ENCODE measurements at regions not wholly inside any gene's neighbourhood (a gene's known extent, or its start where the extent isn't known, plus 50 kb on each side); places are given as distances from the start of the nearest gene placed in this dataset.
"Not testable (repeated sequence)": the region's sequence is repeated elsewhere in the genome, so short reads cannot be mapped to it uniquely, and the experiment has no call there.

DNA sequence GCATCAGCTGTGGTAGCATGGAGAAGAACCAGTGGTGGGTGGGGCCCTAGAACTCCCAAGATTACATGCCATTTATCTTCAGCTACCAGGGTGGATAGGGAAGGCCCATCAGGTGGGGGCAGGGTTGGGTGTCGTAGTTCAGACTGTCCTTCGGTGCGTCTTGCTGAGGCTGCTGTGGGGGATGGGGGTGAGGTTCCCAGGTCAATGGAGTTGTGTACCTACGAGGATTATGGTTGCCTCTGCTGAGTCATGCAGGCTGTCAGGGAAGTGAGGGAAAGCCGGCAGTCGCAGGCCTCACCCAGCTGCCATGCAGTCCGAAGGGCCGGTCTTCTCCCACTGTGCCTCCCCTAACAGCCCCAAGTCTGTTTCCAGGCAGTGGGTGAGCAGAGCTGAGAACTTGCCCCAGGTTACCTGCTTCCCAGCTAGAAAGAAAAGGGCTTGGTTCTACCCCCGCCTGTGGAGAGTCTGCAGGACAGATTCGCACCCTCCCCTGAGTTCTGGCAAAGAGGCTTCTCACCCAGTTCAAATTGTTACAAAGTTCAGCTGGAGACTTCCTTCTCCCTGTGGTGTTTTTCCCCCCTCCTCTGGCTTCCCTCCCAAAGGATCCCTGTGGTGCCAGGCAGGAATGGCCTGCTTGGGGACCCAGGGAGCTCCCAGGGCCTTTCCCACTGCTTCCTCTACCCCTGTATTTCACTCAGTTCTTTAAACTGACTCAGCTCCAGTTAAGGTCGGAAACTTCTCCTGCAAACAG, 342.7 kb downstream of the KLF13 start:
- H3K4me3 ChIP-seq; CTCF ChIA-PET; POLR2A ChIA-PET; H3K4me2 ChIP-seq; DNase-seq (ENCODE audit: low read depth in 1 of 2, low spot score in 1 of 2); FAIRE-seq; H3K4me1 ChIP-seq; ATAC-seq; H3K9me3 ChIP-seq; H3K27ac ChIP-seq: not testable (repeated sequence)
- 77% methylated on average over 11 of the region's 11 CpGs for WGBS (ENCODE audit: missing lambda C conversion rate)

DNA sequence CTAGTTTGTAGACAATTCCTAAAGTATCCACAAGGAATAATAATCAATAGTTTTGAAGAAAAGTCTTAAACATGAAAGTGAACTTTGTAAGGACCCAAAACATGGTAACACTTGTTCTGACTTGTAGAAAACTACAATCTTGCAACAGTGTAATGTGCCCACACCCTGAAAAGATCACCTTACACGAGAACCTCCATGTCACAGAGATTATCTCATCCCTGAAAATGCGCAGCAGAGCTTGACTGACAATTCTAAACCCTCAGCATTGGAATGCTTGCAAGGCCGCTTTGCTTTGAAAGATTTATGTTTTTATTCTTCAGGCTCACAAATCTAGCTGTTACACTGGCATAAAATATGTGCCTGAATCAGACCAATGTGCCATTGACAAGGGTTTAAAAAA, 346.6 kb downstream of the KLF13 start:
- CTCF ChIA-PET; DNase-seq (ENCODE audit: low read depth in 1 of 2, low spot score in 1 of 2); ATAC-seq; H3K4me1 ChIP-seq; H3K27ac ChIP-seq; H3K4me2 ChIP-seq; POLR2A ChIA-PET; H3K9me3 ChIP-seq; H3K4me3 ChIP-seq: not testable (repeated sequence)
- peak; percentile 76 for FAIRE-seq
- WGBS (ENCODE audit: missing lambda C conversion rate) = 35% methylated on average over 3 of the region's 3 CpGs

DNA sequence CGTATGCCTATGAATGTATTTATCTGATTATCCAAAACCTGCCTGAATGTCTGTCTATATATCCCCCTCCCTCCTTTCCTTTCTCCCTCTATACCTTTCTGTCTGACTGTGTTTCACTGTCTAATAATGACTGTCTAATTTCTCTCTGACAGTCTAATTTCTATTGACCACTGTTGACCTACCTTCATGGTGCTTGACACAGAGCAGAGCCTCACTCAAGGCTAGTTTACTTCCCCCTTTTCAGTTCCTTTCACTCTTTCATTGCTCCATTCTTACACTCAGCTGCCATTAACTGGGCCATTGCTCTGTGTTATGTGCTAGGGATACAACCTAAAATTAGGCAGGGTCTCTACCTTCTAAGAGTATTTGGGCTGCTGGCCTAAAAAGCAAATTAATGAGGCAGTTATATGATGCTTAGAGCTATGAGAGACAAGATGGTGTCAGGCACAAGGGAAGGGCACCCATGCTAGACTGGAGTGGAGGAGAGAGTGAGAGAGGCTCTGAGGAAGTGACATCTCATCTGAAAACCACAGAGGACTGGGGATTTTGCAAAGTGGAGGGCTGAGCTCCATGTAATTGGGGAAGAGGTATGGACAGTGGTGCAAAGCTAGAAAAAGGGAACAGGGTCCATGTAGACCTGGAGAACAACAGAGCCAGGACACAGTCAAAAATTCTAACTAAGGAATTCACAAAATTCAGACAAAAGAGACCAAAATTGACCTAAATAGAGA, 348.6 kb upstream of the CHRNA7 start:
- ATAC-seq; POLR2A ChIA-PET; H3K4me2 ChIP-seq; CTCF ChIA-PET; DNase-seq (ENCODE audit: low read depth in 1 of 2, low spot score in 1 of 2); H3K4me1 ChIP-seq; H3K9me3 ChIP-seq; H3K4me3 ChIP-seq; H3K27ac ChIP-seq: not testable (repeated sequence)
- 51% methylated on average over 1 of the region's 1 CpG for WGBS (ENCODE audit: missing lambda C conversion rate)
- peak; percentile 81 for FAIRE-seq

DNA sequence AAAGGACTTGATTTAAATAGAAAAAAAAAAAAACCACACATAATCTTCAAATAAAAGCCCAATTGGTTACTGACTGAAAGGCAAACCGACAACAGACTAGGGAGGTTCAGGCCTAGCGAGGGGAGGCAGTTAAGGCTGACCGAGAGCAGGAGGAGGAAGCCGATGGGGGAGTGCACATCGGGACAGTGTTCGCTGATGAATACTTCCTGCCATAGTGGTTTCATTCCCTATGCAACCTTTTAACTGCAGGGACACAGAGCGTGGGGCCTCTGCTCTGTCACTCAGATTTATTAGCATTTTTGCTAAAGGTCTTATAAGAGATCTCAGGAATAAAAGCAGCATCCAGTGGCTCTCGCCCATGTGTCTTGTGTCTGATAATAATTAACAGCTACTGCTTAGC, 343.2 kb upstream of the CHRNA7 start:
- CTCF ChIA-PET; H3K9me3 ChIP-seq; H3K27ac ChIP-seq; H3K4me1 ChIP-seq; FAIRE-seq; ATAC-seq; H3K4me2 ChIP-seq; POLR2A ChIA-PET; DNase-seq (ENCODE audit: low read depth in 1 of 2, low spot score in 1 of 2); H3K4me3 ChIP-seq: not testable (repeated sequence)
- 67% methylated on average over 8 of the region's 8 CpGs for WGBS (ENCODE audit: missing lambda C conversion rate)

DNA sequence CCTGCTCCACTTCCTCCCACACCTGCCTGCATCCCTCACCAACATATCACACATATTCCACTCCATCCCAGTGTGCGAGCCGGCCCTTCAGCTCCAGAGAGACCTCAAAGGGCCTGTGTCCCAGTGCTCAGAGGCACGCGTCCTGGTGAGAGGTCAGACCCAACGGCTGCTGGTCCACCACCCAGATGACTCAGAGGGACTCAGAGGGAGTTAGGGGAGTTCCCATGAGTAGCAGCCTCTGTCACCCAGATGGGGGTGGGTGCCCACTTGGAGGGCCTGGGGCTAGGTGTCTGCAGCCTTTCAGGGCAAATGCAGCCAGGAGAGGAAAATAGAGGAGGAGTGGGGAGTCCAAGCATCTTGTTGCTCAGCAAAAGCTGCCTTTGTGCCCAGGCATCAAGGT, 333.8 kb upstream of the CHRNA7 start:
- H3K9me3 ChIP-seq; H3K4me3 ChIP-seq; CTCF ChIA-PET; DNase-seq (ENCODE audit: low read depth in 1 of 2, low spot score in 1 of 2); FAIRE-seq; ATAC-seq; POLR2A ChIA-PET; H3K4me1 ChIP-seq; H3K4me2 ChIP-seq; H3K27ac ChIP-seq: not testable (repeated sequence)
- no CpG with 5 or more reads among the region's 5 CpGs for whole genome bisulfite sequencing (ENCODE audit: missing lambda C conversion rate)

DNA sequence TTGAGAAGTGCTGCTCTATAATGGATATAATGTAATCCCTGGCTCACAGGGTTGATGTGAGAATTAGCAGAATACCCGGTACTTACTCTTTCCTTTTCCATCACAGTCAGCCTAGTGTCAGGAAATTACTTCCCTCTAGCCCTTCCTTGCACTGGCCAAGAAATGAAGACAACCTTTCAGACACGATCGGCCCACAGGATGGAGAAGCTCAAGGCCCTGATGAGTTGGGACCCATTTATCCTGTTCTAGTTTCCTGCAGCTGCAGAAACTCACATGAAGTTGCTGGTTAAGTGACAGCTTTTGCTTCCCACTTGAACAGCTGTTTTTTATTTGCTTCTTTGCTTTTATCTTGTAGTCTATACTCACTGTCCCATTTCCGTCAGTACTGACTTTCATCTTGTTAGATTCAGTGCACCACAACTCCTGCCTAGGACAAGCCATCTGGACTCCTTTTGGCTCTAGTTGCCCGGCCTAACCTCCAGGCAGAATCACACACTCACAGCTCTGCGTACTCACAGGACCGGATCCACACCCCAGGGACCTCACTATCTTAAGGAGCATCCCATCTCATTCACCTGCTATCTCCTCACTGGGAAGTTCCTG, 325.1 kb upstream of the CHRNA7 start:
- H3K27ac ChIP-seq; CTCF ChIA-PET; POLR2A ChIA-PET; ATAC-seq; H3K4me1 ChIP-seq; H3K9me3 ChIP-seq; DNase-seq (ENCODE audit: low read depth in 1 of 2, low spot score in 1 of 2); H3K4me3 ChIP-seq; H3K4me2 ChIP-seq: not testable (repeated sequence)
- 73% methylated on average over 4 of the region's 7 CpGs for WGBS (ENCODE audit: missing lambda C conversion rate)
- FAIRE-seq = peak; percentile 13

DNA sequence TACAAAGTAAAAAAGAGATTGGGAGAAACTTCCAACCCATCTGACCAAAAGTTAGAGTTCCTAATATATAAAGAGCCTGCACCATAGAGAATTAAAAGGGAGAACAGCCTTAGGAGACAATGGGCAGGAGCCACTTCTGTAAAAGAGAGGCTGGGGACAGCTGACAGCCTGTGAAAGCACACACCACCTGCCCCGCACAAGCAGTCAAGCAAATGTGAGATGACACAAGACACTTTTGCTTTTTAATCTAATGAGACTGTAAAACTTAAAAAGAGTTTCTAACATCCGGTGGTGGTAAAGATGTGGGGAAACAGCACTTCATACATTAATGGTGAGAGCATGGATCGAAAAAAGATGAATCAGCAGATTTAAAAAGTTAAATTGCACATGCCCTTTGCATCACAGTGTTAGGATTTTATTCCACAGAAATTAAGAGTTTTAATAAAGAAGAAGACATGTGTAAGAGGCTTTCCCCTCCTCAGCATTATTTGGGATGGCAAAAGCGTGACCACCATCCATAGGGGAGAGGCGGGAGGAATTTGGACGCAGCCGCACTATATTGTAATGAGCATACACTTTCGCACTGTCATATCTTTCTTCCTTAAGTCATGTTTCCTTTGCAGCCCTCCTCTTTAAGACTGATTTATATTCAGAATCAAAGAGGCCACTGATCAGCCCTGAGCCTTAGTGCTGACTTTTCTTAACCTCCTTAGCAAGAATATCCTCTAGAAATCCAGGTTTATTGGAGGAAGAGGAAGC, 322.2 kb upstream of the CHRNA7 start:
- FAIRE-seq = peak; percentile 83
- H3K4me2 ChIP-seq; POLR2A ChIA-PET; H3K27ac ChIP-seq; H3K4me1 ChIP-seq; H3K4me3 ChIP-seq; ATAC-seq; H3K9me3 ChIP-seq; DNase-seq (ENCODE audit: low read depth in 1 of 2, low spot score in 1 of 2); CTCF ChIA-PET: not testable (repeated sequence)
- 69% methylated on average over 2 of the region's 8 CpGs for WGBS (ENCODE audit: missing lambda C conversion rate)

DNA sequence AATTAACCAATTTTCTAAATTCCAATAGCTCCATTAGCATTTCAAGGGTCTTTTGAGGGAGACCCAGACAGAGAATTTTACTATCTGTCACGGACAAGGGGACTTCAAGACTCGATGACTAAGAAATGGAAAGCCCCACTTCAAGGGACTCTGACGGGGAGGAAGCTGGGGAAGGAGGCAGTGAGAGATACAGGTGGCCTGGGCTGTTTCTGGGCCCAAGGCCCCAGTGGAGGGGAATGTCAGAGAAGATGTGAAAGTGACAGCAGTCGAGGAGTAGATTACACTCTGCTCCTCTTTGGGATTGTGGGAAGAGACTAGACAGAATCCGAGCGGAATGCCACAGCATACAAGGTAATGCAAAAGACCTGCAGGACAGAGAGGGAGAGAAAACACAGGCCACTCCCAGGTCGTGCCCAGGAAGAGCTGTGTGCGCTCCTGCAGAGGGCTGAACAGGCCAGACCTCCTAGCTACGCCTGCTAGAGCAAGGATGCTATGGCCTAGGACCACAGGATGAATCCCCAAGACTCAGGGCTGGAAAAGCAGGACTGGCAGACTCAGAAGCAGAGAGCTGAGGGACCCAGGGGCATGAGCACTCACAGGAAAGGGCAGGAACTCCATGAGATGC, 321.5 kb upstream of the CHRNA7 start:
- H3K4me2 ChIP-seq; CTCF ChIA-PET; ATAC-seq; POLR2A ChIA-PET; H3K4me1 ChIP-seq; FAIRE-seq; H3K27ac ChIP-seq; H3K4me3 ChIP-seq; DNase-seq (ENCODE audit: low read depth in 1 of 2, low spot score in 1 of 2); H3K9me3 ChIP-seq: not testable (repeated sequence)
- WGBS (ENCODE audit: missing lambda C conversion rate) = 25% methylated on average over 3 of the region's 9 CpGs

DNA sequence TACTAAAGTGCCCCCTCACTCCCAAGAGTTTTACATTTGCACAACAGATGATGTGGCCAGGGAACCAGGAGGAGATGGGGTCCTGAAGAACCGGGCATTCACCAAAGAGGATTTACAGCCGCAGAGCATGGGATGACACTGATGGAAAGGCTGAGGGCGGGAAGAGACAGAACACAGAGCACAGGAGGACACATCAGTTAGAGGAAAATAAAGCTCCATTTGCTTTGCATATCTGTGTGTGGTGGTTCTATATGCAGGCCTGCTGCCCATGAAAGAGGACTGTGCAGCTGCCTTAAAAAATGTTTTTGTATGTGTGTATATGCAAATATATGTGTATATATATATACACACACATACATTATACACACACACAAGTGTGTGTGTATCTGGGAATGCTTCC, 320.8 kb upstream of the CHRNA7 start:
- CTCF ChIA-PET; H3K4me1 ChIP-seq; H3K4me2 ChIP-seq; H3K4me3 ChIP-seq; POLR2A ChIA-PET; DNase-seq (ENCODE audit: low read depth in 1 of 2, low spot score in 1 of 2); H3K9me3 ChIP-seq; ATAC-seq; H3K27ac ChIP-seq: not testable (repeated sequence)
- peak; percentile 51 for FAIRE-seq
- WGBS (ENCODE audit: missing lambda C conversion rate) = 78% methylated on average over 3 of the region's 3 CpGs

DNA sequence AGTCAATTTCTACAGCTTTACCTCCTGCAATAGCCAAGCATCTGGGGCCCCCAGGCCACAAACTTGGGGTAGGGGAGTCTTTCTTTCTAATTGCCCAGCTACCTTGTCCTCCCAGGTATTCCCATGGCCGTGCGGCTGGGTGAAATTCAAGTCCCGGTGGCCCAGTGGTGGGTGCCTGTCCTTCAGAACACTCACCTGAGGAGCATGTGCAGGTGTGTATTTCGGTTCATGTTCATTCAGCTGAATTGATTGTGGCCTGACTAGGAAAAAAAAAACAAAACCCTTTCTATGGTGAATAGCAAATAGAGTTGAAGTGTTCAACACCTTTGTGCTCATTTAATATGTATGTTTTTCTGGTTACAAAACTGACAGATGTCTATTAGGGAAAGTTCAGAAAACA, 319.5 kb upstream of the CHRNA7 start:
- H3K4me1 ChIP-seq; ATAC-seq; DNase-seq (ENCODE audit: low read depth in 1 of 2, low spot score in 1 of 2); H3K27ac ChIP-seq; H3K9me3 ChIP-seq; POLR2A ChIA-PET; H3K4me2 ChIP-seq; FAIRE-seq; H3K4me3 ChIP-seq; CTCF ChIA-PET: not testable (repeated sequence)
- 58% methylated on average over 4 of the region's 4 CpGs for WGBS (ENCODE audit: missing lambda C conversion rate)

DNA sequence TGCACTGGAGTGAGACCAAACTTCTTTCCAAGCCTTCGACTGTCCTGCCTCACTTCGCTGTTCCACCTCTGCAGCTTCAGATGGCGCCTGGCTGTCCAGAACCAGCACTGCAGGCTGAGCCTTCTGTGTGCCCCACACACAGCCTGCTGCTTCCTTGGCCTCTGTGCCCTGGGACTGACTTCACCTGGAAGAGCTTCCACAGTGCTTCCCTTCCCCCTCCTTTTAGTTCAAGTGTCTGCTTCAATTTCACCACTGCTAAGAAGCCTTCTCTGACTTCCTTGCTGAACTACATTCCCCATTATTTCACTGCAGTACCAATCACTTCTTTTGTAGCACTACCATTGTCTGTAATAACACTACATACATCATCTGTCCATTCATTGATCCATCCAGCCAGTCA, 315.1 kb upstream of the CHRNA7 start:
- FAIRE-seq; CTCF ChIA-PET; H3K4me2 ChIP-seq; ATAC-seq; H3K4me1 ChIP-seq; H3K9me3 ChIP-seq; H3K27ac ChIP-seq; DNase-seq (ENCODE audit: low read depth in 1 of 2, low spot score in 1 of 2); POLR2A ChIA-PET; H3K4me3 ChIP-seq: not testable (repeated sequence)
- 23% methylated on average over 2 of the region's 3 CpGs for WGBS (ENCODE audit: missing lambda C conversion rate)

Data from A549 (cell line).